ENCODE measurements at regions not wholly inside any gene's neighbourhood (a gene's known extent, or its start where the extent isn't known, plus 50 kb on each side); places are given as distances from the start of the nearest gene placed in this dataset.

- TF ChIP-seq, protein P1, sequence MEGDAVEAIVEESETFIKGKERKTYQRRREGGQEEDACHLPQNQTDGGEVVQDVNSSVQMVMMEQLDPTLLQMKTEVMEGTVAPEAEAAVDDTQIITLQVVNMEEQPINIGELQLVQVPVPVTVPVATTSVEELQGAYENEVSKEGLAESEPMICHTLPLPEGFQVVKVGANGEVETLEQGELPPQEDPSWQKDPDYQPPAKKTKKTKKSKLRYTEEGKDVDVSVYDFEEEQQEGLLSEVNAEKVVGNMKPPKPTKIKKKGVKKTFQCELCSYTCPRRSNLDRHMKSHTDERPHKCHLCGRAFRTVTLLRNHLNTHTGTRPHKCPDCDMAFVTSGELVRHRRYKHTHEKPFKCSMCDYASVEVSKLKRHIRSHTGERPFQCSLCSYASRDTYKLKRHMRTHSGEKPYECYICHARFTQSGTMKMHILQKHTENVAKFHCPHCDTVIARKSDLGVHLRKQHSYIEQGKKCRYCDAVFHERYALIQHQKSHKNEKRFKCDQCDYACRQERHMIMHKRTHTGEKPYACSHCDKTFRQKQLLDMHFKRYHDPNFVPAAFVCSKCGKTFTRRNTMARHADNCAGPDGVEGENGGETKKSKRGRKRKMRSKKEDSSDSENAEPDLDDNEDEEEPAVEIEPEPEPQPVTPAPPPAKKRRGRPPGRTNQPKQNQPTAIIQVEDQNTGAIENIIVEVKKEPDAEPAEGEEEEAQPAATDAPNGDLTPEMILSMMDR (IDR thresholded peaks at IDR 0.05; ENCODE audit: borderline replicate concordance, extremely low read depth, low read length, poor library complexity, severe bottlenecking) = no peak
- no peak for TF ChIP-seq EZH2 (IDR thresholded peaks at IDR 0.05; ENCODE audit: borderline replicate concordance, low read depth, low read length, severe bottlenecking)
Observed at GRCh38 chr2:136448986-136449780, 316.2 kb upstream of the THSD7B start.

Data from DND-41 (cell line).